HFF-Myc (cell line): ENCODE measurements at regions not wholly inside any gene's neighbourhood (a gene's known extent, or its start where the extent isn't known, plus 50 kb on each side); places are given as distances from the start of the nearest gene placed in this dataset.

Experiments used
- DNase-seq: peaks from one replicate; pipeline ENCODE4 v3.0.0-alpha.2; 2011; ENCODE audit warnings: low read depth; ENCODE audit errors: extremely low read depth
- H3K4me3 ChIP-seq: replicated peaks from 2 replicates; pipeline ENCODE4 v1.5.1; 2011; ENCODE audit warnings: low read depth, mild to moderate bottlenecking, control low read depth, low read length
- CTCF ChIP-seq: IDR thresholded peaks from 2 replicates; pipeline ENCODE4 v1.5.1; 2012; ENCODE audit warnings: mild to moderate bottlenecking, low read depth, low read length, control low read depth; ENCODE audit errors: missing control alignments

- H3K4me3 ChIP-seq = no peak overlapping the region
- no peak for DNase-seq
- TF ChIP-seq CTCF = no peak
Measured at GRCh38 chr7:49320083-49320482, 395.7 kb downstream of the CDC14C start.

GRCh38 chr7:49321843-49322242, 397.5 kb downstream of the CDC14C start:
- no peak for DNase-seq
- H3K4me3 ChIP-seq = no peak overlapping the region
- TF ChIP-seq CTCF = no peak

GRCh38 chr7:49322476-49322875, 398.1 kb downstream of the CDC14C start:
- no peak for DNase-seq
- TF ChIP-seq CTCF = no peak
- no peak overlapping the region for H3K4me3 ChIP-seq

- TF ChIP-seq CTCF = no peak
- no peak for DNase-seq
- no peak overlapping the region for H3K4me3 ChIP-seq
Measured at GRCh38 chr7:49324040-49324439, 399.7 kb downstream of the CDC14C start.

GRCh38 chr7:49324707-49325106, 400.4 kb downstream of the CDC14C start:
- no peak overlapping the region for H3K4me3 ChIP-seq
- no peak for TF ChIP-seq CTCF
- DNase-seq = no peak

- H3K4me3 ChIP-seq = no peak overlapping the region
- TF ChIP-seq CTCF = no peak
- DNase-seq = no peak
Measured at GRCh38 chr7:49325571-49325970, 401.2 kb downstream of the CDC14C start.

GRCh38 chr7:49327155-49327554, 402.8 kb downstream of the CDC14C start:
- TF ChIP-seq CTCF = no peak
- DNase-seq = no peak
- H3K4me3 ChIP-seq = no peak overlapping the region
